GM19372 (cell line): ENCODE measurements at regions not wholly inside any gene's neighbourhood (a gene's known extent, or its start where the extent isn't known, plus 50 kb on each side); places are given as distances from the start of the nearest gene placed in this dataset.

ENCODE experiments used
- ATAC-seq: cut with Tn5 transposase; IDR thresholded peaks from one replicate; pipeline ENCODE4 v1.9.1; 2021; ENCODE audit warnings: mild to moderate bottlenecking, low read depth, moderate library complexity; ENCODE audit not compliant: unreplicated experiment

DNA sequence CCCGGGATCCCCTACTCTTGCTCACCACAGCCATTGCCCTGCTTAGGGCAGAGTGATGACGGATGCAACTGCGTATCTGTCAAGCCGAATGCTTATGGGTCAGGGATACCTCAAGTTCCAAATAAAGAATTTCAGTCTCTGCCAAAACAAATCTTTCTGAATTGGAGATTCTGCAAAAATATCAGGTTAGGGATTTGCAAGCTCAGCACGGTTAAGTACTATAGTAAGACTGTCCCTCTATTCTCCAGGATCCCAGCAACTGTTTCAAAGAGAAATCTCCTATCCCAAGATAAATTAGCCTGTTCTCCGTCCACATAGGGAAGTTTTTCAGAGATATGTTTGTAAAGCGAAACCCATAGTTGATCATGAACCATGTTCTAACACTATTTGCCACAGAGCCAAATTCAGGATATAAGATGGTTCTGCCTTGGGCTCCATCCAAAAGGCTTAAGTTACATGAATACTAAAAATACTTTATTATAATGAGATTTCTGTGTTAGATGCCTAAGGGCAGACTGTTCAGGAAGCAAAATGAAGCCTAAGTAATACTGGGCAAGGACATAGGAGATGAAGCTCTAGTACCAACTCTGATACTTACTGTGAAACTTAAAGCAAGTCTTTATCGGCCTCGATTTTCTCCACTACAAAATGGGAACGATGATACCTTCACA is 100.1 kb upstream of the LPP start:
- ATAC-seq = no peak

- no peak for ATAC-seq
Observed at GRCh38 chr3:188054541-188054940, 99.4 kb upstream of the LPP start.

- no peak for ATAC-seq
Observed at GRCh38 chr3:188055388-188055787, 98.6 kb upstream of the LPP start.

DNA sequence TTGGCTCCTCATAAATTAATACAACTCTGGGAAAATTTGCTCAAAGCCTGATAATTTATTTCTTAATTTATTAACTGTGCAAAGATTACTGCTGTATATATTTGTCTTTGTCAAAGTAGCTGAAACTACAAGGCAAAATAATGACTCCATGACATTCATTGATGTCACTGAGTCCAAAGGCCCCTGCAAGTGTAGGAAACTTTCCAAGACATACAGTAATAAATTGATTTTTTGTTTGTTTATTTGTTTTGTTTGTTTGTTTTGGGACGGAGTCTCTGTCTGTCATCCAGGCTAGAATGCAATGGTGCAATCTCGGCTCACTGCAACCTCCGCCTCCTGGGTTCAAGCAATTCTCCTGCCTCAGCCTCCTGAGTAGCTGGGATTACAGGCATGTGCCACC is 96.8 kb upstream of the LPP start:
- ATAC-seq = no peak

- no peak for ATAC-seq
Observed at GRCh38 chr3:188058569-188059184, 95.3 kb upstream of the LPP start.

- no peak for ATAC-seq
Observed at GRCh38 chr3:188059351-188059750, 94.6 kb upstream of the LPP start.

DNA sequence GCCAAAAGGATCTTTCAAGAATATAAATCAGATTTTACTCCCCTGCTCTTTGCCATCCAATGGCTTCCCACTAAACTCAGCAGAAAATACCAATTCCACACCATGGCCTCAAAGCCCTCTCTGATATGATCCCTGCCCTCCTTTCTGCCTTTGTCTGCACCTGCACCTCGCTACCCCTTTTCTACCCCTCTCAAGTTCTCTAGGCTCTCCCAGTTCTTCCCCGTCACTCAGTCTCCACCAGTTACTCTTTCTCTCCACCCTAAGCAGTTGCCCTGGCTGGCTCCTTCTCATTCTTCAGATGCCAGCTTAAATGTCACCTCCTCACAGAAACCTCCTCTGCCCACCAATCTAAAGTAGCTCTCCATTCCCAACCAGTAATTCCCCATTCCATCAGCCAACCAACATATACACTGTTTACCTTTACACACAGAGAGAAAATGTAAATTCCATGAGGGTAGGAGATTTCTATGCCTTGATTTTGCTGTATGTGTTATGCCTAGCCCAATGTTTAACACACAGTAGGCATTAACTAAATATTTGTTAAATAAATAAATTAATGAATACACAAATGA is 93.6 kb upstream of the LPP start:
- no peak for ATAC-seq

DNA sequence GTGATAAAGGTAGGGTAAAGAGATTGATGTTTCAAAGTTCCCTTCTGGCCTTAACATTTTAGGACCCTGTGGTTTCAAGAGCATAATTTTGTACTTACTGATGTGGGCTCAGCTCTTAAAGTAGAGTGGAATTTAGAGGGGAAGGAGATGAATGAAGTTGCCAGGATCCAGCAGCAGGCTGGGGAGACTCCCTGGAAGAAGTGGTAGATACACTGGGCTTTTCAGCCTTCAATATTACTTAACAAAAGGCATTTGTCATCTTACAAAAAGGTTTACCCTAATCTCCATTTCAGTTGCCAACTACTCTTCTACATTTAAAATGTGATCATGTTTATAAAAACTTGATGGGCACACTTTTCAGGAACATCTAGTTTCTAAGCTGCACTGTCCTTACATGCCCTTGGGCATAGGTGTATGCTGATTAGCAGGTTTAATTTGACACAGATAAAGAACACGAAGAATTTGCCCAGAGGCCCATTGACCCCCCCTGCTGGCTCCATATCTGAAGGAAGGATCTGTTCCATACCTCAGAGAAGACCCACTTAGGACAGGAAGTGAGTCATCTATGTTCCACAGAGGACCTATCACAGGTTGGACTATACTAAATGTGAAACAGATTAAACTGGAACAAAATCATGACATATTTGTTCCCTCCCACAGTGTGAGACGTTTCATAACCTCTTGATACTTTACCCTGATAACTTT is 93.0 kb upstream of the LPP start:
- ATAC-seq = no peak

DNA sequence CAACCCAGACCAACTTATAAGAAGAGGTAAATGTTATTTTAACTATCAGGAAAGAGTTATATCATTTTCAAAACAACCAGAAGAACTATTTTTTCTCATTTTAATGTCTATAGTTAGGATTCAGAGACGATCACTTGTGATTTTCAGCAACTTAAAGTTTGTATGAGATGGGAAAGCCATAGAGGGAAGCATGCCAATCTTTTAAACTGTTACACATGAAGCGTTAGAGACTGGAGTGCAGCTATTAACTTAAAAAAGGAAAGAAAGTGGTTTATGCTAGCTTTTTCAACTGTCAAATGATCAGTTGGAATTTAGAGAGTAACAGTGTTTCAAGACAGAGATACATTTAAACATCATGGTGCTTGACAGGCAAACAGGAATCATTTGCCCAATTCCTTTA is 91.7 kb upstream of the LPP start:
- no peak for ATAC-seq

GRCh38 chr3:188064831-188065493 is 89.0 kb upstream of the LPP start:
- no peak for ATAC-seq

DNA sequence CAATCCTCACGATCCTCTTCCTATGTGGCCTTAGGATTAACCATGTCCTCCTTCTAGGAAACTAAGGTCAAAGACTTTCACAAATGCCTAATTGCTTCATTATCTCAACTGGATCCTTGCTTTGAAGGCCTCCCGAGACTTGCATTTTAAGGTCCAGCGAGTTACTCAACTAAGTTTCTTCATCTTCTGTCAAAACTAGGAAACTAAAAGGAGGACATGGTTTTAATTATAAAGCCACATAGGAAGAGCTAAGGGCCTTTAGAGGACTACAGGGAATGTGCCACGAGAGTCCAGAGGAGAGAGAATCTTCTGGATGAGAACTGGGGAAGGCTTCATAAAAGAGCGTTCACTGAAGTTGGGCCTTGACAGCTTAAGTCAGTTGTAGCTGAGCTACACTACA is 87.8 kb upstream of the LPP start:
- ATAC-seq = no peak

- no peak for ATAC-seq
Observed at GRCh38 chr3:188067932-188068331, 86.0 kb upstream of the LPP start.

DNA sequence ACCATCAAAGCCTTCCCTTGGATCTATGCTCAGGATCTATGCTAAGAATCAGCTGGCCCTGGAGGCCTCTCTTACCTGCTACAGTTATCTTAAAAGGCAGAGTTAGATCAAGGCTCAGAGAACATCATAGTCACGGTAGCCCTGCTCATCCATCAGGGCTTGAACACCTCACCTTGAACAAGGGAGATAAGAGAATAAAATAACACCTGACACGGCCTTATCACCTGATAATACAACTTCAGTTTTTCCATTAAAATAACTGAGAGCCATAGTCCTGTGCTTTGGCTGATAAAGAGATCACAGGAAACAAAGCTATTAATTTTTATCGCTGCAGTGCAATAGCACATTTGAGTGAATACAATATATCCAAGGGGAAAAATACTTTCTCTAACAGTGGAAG is 85.6 kb upstream of the LPP start:
- no peak for ATAC-seq

DNA sequence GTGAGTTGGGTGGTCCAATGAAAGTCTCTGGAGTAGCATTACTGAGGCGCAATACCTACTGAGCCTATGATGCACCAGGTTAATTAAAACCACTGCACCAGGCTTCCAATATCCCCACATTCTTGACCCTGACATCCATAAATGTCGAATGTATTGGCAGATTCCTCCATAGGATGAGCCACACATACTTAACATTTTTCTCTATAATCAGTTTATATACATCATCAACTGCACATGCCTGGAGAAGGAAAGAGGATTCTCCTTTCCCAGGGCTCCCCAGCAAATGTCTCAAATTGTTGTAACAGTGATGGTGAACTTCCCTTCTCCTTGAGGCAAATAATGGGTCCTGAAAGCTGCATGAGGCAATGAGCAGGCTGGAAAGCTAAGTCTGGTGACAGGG is 82.3 kb upstream of the LPP start:
- no peak for ATAC-seq

- no peak for ATAC-seq
Observed at GRCh38 chr3:188076176-188076575, 77.8 kb upstream of the LPP start.

GRCh38 chr3:188077160-188077799 is 76.7 kb upstream of the LPP start:
- ATAC-seq = no peak

- no peak for ATAC-seq
Observed at GRCh38 chr3:188080091-188080490, 73.9 kb upstream of the LPP start.

- no peak for ATAC-seq
Observed at GRCh38 chr3:188082031-188082430, 71.9 kb upstream of the LPP start.

- ATAC-seq = no peak
Observed at GRCh38 chr3:188082450-188082849, 71.5 kb upstream of the LPP start.

- no peak for ATAC-seq
Observed at GRCh38 chr3:188083011-188083410, 70.9 kb upstream of the LPP start.
